HG03521 (cell line): ENCODE measurements at regions not wholly inside any gene's neighbourhood (a gene's known extent, or its start where the extent isn't known, plus 50 kb on each side); places are given as distances from the start of the nearest gene placed in this dataset.

Experiments
- ATAC-seq: cut with Tn5 transposase; IDR thresholded peaks from one replicate; pipeline ENCODE4 v1.9.1; 2021; ENCODE audit warnings: mild to moderate bottlenecking, moderate library complexity; ENCODE audit not compliant: unreplicated experiment

DNA sequence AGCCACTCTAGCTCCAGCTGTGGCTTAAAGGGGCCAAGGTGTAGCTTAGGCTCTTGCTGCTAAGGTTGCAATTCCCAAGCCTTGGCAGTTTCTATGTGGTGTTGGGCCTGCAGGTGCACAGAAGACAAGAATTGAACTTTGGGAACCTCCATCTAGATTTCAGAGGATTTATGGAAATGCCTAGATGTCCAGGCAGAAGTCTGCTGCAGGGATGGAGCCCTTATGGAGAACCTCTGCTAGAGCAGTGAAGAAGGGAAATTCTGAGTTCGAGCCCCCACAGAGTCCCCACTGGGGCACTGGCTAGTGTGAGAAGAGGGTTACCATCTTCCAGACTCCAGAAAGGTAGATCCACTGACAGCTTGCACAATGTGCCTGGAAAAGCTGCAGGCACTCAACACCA, 694.7 kb downstream of the SLC16A7 start:
- ATAC-seq = no peak

- ATAC-seq = no peak
Observed at GRCh38 chr12:60308366-60308991, 712.6 kb downstream of the SLC16A7 start.

DNA sequence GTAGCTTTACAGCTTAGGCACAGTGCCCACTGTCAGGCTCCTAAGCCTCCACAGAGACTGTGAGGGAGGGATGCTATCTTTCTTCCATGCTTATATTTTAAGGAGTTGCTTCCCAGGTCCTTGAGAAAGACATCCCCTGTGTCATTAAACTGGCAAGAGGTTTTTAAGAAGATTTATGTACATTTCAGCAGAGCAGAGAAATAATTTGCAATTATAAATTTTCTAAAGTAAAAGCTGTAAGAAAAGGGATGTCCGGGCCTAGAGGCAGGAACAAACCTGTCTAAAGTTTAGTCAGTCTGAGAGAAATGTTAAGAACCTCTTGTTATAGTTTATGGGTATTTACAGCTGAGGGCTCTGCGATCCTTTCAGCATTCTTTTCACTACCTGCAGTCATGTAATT, 716.1 kb downstream of the SLC16A7 start:
- no peak for ATAC-seq

GRCh38 chr12:60317361-60317760, 721.5 kb downstream of the SLC16A7 start:
- no peak for ATAC-seq

DNA sequence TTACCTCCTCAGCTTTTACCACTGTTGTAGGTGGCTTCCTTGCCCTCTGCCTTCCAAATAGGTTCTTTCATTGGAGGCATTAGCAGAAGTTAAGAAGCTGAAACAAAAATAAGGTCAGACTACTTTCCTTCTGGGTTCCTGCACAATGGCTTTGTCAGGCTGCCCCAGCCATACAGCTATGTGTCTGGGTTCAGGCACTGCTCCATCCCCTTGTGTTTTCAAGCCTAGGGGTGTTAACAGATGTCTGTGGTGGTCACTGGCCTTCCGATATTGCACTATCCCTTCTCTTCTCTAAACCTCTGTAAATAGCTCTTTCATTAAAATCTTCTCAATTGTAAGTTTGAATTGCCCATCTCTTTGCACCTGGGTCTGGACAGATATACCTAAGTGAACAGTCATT, 728.9 kb downstream of the SLC16A7 start:
- ATAC-seq = no peak

GRCh38 chr12:60333461-60333860, 737.6 kb downstream of the SLC16A7 start:
- ATAC-seq = no peak

DNA sequence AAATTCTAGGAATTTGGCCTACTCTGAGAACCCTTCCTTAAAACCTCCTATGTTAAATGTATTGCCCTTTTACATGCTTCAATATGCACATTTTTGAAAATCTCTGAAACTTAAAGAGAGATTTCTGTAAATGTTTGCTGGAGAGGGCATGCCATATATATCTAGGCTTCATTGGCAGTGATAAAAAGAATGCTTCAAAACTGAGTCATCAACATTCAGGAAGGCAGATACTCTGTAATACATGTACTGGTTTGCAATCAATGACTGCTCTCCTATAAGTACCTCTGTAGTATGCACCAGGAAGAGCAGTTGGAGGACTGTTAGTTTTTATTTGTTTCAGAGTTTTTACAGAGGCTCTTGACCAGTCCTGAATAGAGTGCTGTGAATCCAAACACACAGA, 739.9 kb downstream of the SLC16A7 start:
- no peak for ATAC-seq

DNA sequence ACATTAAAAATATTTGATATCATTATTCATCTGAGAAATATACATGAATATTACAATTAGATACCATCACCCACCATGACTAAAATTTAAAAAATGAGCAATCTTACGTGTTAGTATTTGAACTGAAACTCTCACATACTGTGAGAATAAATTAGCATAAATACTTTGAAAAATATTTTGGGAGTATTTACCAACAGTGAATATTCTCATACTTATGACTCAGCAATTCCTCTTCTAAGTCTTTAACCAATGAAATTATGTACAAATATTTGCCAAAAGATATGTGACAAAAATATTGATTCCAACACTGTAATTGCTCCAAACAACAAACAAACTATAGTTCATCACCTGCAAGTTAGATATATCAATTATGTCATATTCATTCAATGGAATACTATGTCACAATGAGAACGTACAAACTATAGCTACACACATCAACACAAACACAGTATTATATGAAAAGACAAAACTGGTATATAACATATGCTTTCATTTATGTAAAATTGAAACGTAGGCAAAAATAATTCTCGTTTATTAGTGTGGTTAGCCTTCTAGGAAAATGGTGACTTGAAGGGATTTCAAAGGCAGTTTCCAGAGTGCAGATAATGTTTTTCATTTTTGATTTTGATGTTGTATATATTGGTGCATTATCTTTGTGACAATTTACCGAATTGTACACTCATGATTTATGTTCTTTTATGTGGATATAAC, 742.2 kb downstream of the SLC16A7 start:
- ATAC-seq = no peak

DNA sequence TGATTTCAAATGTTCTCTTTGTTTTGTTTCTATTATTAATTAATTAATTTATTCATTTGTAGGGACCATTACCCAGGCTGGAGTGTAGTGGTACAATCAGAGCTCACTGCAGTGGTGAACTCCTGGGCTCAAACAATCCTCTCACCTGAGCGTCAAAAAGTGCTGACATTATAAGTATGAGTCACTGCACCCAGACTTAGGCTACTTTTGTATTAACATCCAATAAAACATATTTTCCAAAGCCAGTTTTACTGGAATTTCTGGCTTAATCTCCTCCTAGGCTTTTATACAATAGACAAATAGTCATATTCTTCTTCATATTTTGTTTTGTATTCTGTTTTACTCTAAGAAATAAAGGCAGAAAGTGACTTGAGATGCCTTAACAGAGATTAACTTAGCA, 749.6 kb downstream of the SLC16A7 start:
- no peak for ATAC-seq

DNA sequence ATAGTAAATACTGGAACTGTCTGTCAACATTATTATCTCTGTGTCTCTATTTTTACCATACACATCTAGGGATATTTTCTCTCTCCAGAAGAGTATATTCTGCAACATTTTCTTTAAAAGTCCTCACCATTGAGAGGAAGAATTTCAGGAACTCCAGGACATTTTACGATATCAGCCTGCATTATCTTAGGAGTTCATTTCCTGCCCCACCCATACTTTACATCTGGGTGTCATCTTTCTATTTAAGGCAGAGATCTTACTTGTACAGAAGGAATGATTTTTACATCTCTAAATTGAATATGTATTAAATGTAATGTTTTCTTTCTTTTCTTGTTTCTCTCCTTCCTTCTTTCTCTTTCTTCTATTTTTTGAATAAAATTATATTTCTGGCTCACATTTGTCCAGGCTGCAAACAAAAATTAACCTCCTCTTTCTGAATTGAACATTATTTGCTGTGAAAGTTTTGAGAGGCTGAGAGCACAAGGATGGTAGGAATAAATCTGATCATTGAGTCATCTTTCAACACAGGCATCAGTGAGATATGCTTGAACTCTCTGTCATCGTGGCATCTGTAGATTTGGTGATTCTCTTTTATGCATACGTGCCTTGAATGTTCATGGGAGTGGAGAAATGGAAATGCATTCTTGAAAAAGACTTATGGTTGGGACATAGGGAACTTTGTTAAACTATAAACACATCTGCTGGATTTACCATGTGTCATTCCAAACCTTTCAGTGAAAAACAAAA, 753.6 kb downstream of the SLC16A7 start:
- no peak for ATAC-seq

GRCh38 chr12:60387356-60387755, 791.5 kb downstream of the SLC16A7 start:
- no peak for ATAC-seq

GRCh38 chr12:60391051-60391450, 795.2 kb downstream of the SLC16A7 start:
- ATAC-seq = no peak

DNA sequence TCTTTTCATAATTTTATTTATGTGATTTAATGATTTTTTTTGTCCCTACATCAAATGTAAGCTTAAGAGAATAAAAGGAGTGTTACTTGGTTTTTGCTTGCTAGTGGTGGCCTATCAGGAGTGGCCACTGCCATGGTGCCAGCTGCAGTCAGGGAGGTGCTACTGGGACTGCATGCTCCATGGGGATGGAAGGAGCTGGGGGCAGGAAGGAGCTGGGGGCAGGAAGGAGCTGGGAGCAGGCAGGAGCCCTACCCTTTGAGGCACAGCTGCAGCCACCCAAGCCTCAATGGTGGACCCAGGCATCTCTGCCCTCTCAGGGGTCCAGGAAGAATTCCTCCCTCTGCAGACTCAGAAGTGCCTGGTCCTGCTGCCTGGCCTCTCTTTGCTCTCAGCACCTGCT, 796.0 kb downstream of the SLC16A7 start:
- ATAC-seq = no peak

DNA sequence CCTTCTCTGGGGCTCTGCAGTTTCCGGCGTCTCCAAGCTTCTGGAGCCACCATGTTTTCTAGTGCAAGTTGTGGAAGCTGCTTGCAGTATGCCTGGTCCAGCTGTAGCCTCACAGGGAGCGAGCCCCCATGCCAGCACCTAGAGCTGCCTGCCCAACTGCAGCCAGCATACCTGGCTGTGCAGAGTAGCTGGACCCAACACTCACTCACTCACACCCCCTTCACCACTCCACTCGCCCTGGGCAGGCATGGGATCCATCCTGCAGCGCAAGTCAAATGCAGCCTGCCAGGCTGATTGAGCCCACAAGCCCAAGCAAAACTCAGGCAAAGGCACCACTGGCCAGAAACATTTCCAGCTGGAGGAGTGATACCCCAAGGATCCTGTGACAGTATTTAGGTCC, 797.3 kb downstream of the SLC16A7 start:
- ATAC-seq = no peak

DNA sequence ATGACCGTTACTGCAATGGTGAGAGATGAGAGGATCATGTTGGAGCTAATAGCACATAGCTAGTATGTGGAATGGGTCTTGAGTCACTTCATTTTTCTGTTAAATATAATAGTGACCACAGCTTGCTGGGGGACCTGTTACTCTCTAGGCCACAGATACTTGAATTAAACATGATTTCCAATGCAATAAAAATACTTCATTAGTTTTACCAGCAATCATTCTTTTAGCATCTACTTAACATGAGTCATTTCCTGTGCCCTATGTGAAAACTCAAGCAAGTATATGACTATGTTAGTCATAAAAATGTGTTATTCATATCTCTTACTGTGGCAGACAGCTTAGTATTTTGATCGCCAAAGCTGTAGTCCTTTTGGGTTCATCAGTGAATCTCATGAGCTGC, 798.8 kb downstream of the SLC16A7 start:
- ATAC-seq = no peak

DNA sequence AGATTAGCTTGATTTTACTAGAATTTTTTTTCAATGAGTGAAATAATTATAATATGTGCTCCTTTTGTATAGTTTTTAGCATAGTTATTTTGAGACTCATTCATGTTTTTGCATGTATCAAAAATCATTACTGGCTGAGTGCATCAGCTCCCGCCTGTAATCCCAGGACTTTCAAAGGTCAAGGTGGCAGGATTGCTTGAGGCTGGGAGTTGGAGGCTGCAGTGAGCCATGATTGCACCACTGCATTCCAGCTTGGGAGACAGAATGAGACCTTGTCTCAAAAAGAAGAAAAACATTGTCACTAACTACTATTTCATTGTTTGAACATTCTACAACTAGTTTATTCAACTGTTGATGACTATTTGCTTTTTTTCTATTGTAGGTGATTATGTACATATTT, 802.7 kb downstream of the SLC16A7 start:
- no peak for ATAC-seq

- ATAC-seq = no peak
Observed at GRCh38 chr12:60399064-60399463, 803.2 kb downstream of the SLC16A7 start.

GRCh38 chr12:60402996-60403395, 807.2 kb downstream of the SLC16A7 start:
- ATAC-seq = no peak

DNA sequence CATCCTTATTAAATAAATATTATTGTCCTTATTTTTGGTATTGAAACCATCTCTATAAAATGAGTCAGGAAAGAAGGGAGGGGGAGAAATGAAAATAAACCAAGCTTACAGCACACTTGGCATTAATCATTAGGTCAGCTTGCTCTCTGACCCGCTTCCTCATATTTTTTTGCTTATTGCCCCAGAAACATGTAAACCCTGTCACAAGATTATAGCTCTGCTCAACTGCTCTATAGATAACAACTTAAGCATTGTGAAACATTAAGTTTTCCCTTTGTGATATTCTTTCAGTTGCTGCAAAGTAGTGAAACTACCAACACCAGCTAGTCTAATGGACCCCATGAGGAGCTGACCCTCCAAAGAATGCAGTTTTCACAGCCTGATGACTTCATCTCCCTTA, 819.5 kb downstream of the SLC16A7 start:
- ATAC-seq = no peak

DNA sequence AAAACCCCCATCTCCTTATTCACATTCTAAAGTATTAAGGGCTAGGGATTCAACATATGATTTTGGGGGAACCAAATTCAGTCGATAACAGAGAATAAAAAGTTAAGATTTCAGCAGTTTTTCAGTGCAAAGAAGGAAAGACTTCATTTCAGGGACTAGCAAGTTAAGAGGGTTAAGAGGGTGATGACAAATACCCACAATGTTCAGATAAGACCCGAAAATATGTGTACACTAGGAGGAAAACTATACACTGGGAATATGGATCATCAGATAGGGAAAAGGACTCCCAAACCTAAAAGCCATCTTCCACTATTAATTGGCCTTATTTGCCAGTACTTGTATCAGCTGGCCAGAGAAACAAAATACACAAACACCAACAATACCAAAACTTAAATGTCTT, 824.2 kb downstream of the SLC16A7 start:
- ATAC-seq = no peak

- no peak for ATAC-seq
Observed at GRCh38 chr12:60421741-60422140, 825.9 kb downstream of the SLC16A7 start.

DNA sequence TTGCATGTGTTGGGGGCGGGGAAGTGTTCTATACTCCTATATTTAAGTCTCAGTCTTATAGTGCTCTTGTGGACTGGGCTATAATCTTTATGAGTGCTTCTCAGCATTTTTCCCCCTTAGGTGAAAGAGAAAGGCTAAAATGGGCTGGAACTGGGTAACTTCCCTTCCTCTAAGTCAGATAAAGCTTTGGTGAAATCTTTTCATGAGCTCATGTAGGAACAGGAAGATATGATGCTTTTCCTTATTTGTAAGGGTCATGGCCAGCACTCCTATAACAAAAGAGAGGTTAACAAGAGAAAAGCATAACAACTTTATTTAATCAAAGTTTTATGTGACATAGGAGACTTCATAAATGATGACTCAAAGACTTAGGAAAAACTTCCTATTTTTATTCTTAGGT, 841.5 kb downstream of the SLC16A7 start:
- ATAC-seq = no peak
